HEK293T (cell line): ENCODE measurements at regions not wholly inside any gene's neighbourhood (a gene's known extent, or its start where the extent isn't known, plus 50 kb on each side); places are given as distances from the start of the nearest gene placed in this dataset.

ENCODE experiments used
- BHLHE40 ChIP-seq: fragments of 450-650 bp; IDR thresholded peaks from 2 replicates; pipeline ENCODE4 v1.6.1; 2016; ENCODE audit warnings: mild to moderate bottlenecking, moderate library complexity, borderline replicate concordance
- ELF4 ChIP-seq: fragments of 450-650 bp; IDR thresholded peaks from 2 replicates; pipeline ENCODE4 v1.6.1; 2017; ENCODE audit warnings: antibody characterized with exemption
- FOXA1 ChIP-seq: fragments of 450-650 bp; IDR thresholded peaks from 2 replicates; pipeline ENCODE4 v1.6.1; 2016; ENCODE audit warnings: mild to moderate bottlenecking
- FOXK2 ChIP-seq: fragments of 450-650 bp; IDR thresholded peaks from 2 replicates; pipeline ENCODE4 v1.6.1; 2016; ENCODE audit warnings: mild to moderate bottlenecking
- HDGF ChIP-seq: fragments of 450-650 bp; IDR thresholded peaks from 2 replicates; pipeline ENCODE4 v1.6.1; 2017; ENCODE audit warnings: antibody characterized with exemption, borderline replicate concordance
- L3MBTL2 ChIP-seq: fragments of 450-650 bp; conservative IDR thresholded peaks from 2 replicates; pipeline ENCODE4 v1.6.1; 2016; ENCODE audit warnings: mild to moderate bottlenecking
- LEF1 ChIP-seq: fragments of 450-650 bp; IDR thresholded peaks from 2 replicates; pipeline ENCODE4 v1.6.1; 2017; ENCODE audit warnings: mild to moderate bottlenecking, borderline replicate concordance
- SP1 ChIP-seq: fragments of 450-650 bp; IDR thresholded peaks from 2 replicates; pipeline ENCODE4 v1.6.1; 2017
- ZNF384 ChIP-seq: fragments of 450-650 bp; IDR thresholded peaks from 2 replicates; pipeline ENCODE4 v1.6.1; 2016
- TF ChIP-seq, protein P1 (sequence below): fragments of 450-650 bp; IDR thresholded peaks from 2 replicates; pipeline ENCODE4 v1.6.1; 2016

GRCh38 chr9:27954858-27955257 lies 381.6 kb upstream of the C9orf72 start:
- no peak for TF ChIP-seq HDGF
- TF ChIP-seq FOXK2, result no peak
- no peak for TF ChIP-seq ZNF384
- no peak for TF ChIP-seq BHLHE40
- no peak for TF ChIP-seq LEF1
- TF ChIP-seq ELF4, result no peak
- no peak for TF ChIP-seq SP1
- TF ChIP-seq L3MBTL2, result no peak
- TF ChIP-seq, protein P1, sequence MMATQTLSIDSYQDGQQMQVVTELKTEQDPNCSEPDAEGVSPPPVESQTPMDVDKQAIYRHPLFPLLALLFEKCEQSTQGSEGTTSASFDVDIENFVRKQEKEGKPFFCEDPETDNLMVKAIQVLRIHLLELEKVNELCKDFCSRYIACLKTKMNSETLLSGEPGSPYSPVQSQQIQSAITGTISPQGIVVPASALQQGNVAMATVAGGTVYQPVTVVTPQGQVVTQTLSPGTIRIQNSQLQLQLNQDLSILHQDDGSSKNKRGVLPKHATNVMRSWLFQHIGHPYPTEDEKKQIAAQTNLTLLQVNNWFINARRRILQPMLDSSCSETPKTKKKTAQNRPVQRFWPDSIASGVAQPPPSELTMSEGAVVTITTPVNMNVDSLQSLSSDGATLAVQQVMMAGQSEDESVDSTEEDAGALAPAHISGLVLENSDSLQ, result no peak
- TF ChIP-seq FOXA1, result no peak
